Stimulated activated CD4-positive, alpha-beta T cell treated with anti-CD3 and anti-CD28 coated beads, Interleukin-12 subunit alpha, Interleukin-12 subunit beta, amount 100 ng/mL, for 24 hours (primary cell): ENCODE measurements at regions not wholly inside any gene's neighbourhood (a gene's known extent, or its start where the extent isn't known, plus 50 kb on each side); places are given as distances from the start of the nearest gene placed in this dataset.
"Not testable (repeated sequence)": the region's sequence is repeated elsewhere in the genome, so short reads cannot be mapped to it uniquely, and the experiment has no call there.

Experiments
- DNase-seq, 2 experiments: peaks; one replicate each; pipeline ENCODE4 v3.0.0-alpha.2; 2020; ENCODE audit warnings: low read depth in 2 of 2

- DNase-seq: no peak
Measured at GRCh38 chr10:63077800-63078199, 55.3 kb upstream of the NRBF2 start.

- no peak for DNase-seq
Measured at GRCh38 chr10:63072951-63073350, 60.2 kb upstream of the NRBF2 start.

GRCh38 chr10:63071145-63071544 lies 62.0 kb upstream of the NRBF2 start:
- DNase-seq: no peak

GRCh38 chr10:63069318-63069717 lies 63.8 kb upstream of the NRBF2 start:
- no peak for DNase-seq

- DNase-seq: peak in 1 of 2 experiments; percentile 6
Measured at GRCh38 chr10:63068246-63068645, 64.9 kb upstream of the NRBF2 start.

GRCh38 chr10:63066606-63067005 lies 66.5 kb upstream of the NRBF2 start:
- DNase-seq: no peak

GRCh38 chr10:63064706-63065105 lies 68.4 kb upstream of the NRBF2 start:
- DNase-seq: no peak

- no peak for DNase-seq
Measured at GRCh38 chr10:63058236-63058635, 74.9 kb upstream of the NRBF2 start.

GRCh38 chr10:63057509-63057908 lies 75.6 kb upstream of the NRBF2 start:
- no peak for DNase-seq

GRCh38 chr10:63055705-63056104 lies 77.4 kb upstream of the NRBF2 start:
- no peak for DNase-seq

GRCh38 chr10:63054889-63055611 lies 78.1 kb upstream of the NRBF2 start:
- no peak for DNase-seq

- no peak for DNase-seq
Measured at GRCh38 chr10:63052083-63052482, 81.0 kb upstream of the NRBF2 start.

GRCh38 chr10:63042256-63042655 lies 90.9 kb upstream of the NRBF2 start:
- DNase-seq: no peak

- not testable (repeated sequence) for DNase-seq
Measured at GRCh38 chr10:63033616-63034185, 99.4 kb upstream of the NRBF2 start.

- DNase-seq: no peak
Measured at GRCh38 chr10:63030536-63030935, 102.6 kb upstream of the NRBF2 start.

- DNase-seq: no peak
Measured at GRCh38 chr10:63027531-63027930, 105.6 kb upstream of the NRBF2 start.

- no peak for DNase-seq
Measured at GRCh38 chr10:63021225-63021624, 111.9 kb upstream of the NRBF2 start.

GRCh38 chr10:63013755-63014154 lies 119.4 kb upstream of the NRBF2 start:
- DNase-seq: no peak

- DNase-seq: no peak
Measured at GRCh38 chr10:63012623-63013022, 120.5 kb upstream of the NRBF2 start.

- no peak for DNase-seq
Measured at GRCh38 chr10:63010203-63010602, 122.9 kb upstream of the NRBF2 start.

- no peak for DNase-seq
Measured at GRCh38 chr10:63008491-63008890, 124.6 kb upstream of the NRBF2 start.

GRCh38 chr10:63007112-63007511 lies 126.0 kb upstream of the NRBF2 start:
- DNase-seq: no peak

GRCh38 chr10:63005246-63005645 lies 127.9 kb upstream of the NRBF2 start:
- no peak for DNase-seq
